NCI-H1436 treated with DMSO at 0.1 percent for 48 hours (cell line): ENCODE measurements at regions not wholly inside any gene's neighbourhood (a gene's known extent, or its start where the extent isn't known, plus 50 kb on each side); places are given as distances from the start of the nearest gene placed in this dataset.
"Not testable (repeated sequence)": the region's sequence is repeated elsewhere in the genome, so short reads cannot be mapped to it uniquely, and the experiment has no call there.

Source experiments
- DNase-seq: peaks from one replicate; lab custom pipeline; 2025; lab: John Stamatoyannopoulos, UW

GRCh38 chr14:28946267-28946666 lies 179.7 kb downstream of the FOXG1 start:
- DNase-seq, result no peak

- DNase-seq, result no peak
Measured at GRCh38 chr14:28949503-28949902, 182.9 kb downstream of the FOXG1 start.

- no peak for DNase-seq
Measured at GRCh38 chr14:28952161-28952560, 185.6 kb downstream of the FOXG1 start.

GRCh38 chr14:28952666-28953065 lies 186.1 kb downstream of the FOXG1 start:
- peak; percentile 18 for DNase-seq

- no peak for DNase-seq
Measured at GRCh38 chr14:28953973-28954372, 187.4 kb downstream of the FOXG1 start.

- DNase-seq, result no peak
Measured at GRCh38 chr14:28966416-28967233, 200.0 kb downstream of the FOXG1 start.

- no peak for DNase-seq
Measured at GRCh38 chr14:28975084-28975483, 208.5 kb downstream of the FOXG1 start.

- no peak for DNase-seq
Measured at GRCh38 chr14:28982228-28982627, 215.6 kb downstream of the FOXG1 start.

- DNase-seq, result no peak
Measured at GRCh38 chr14:28983279-28983678, 216.7 kb downstream of the FOXG1 start.

GRCh38 chr14:28987516-28987915 lies 220.9 kb downstream of the FOXG1 start:
- no peak for DNase-seq

GRCh38 chr14:28997196-28997595 lies 230.6 kb downstream of the FOXG1 start:
- DNase-seq, result not testable (repeated sequence)

- no peak for DNase-seq
Measured at GRCh38 chr14:28999656-29000055, 233.1 kb downstream of the FOXG1 start.

GRCh38 chr14:29005647-29006046 lies 239.1 kb downstream of the FOXG1 start:
- no peak for DNase-seq

- DNase-seq, result no peak
Measured at GRCh38 chr14:29007990-29008389, 241.4 kb downstream of the FOXG1 start.

- no peak for DNase-seq
Measured at GRCh38 chr14:29016050-29016900, 249.7 kb downstream of the FOXG1 start.

GRCh38 chr14:29023505-29023904 lies 256.9 kb downstream of the FOXG1 start:
- not testable (repeated sequence) for DNase-seq

- not testable (repeated sequence) for DNase-seq
Measured at GRCh38 chr14:29027441-29027840, 260.9 kb downstream of the FOXG1 start.

- DNase-seq, result not testable (repeated sequence)
Measured at GRCh38 chr14:29027941-29028705, 261.5 kb downstream of the FOXG1 start.

GRCh38 chr14:29028973-29029582 lies 262.5 kb downstream of the FOXG1 start:
- no peak for DNase-seq

- DNase-seq, result no peak
Measured at GRCh38 chr14:29030121-29030520, 263.5 kb downstream of the FOXG1 start.

GRCh38 chr14:29030970-29031369 lies 264.4 kb downstream of the FOXG1 start:
- no peak for DNase-seq

- no peak for DNase-seq
Measured at GRCh38 chr14:29035134-29035533, 268.5 kb downstream of the FOXG1 start.
